Stomach (tissue), 4 donors: ENCODE measurements at regions not wholly inside any gene's neighbourhood (a gene's known extent, or its start where the extent isn't known, plus 50 kb on each side); places are given as distances from the start of the nearest gene placed in this dataset.

Source experiments
- CTCF ChIP-seq, 7 experiments: fragments of 450-650 bp in 4 of 7; fragments of 200-600 bp in 3 of 7; sonication (generic) in 3 of 7; IDR thresholded peaks; one replicate each; pipeline ENCODE4 v1.5.1; 2016 to 2019; ENCODE audit warnings: antibody characterized with exemption in 7 of 7, control low read depth in 2 of 7, mild to moderate bottlenecking in 1 of 7
- POLR2A ChIP-seq, 4 donors: fragments of 450-650 bp; IDR thresholded peaks; one replicate each; pipeline ENCODE4 v1.6.1; 2016; ENCODE audit warnings: antibody characterized with exemption in 4 of 4, control low read depth in 2 of 4, mild to moderate bottlenecking in 1 of 4, moderate library complexity in 1 of 4
- POLR2AphosphoS5 ChIP-seq, 3 donors: sonication (generic); formaldehyde crosslinking; IDR thresholded peaks; one replicate each; pipeline ENCODE4 v1.6.1; 2016; ENCODE audit warnings: antibody characterized with exemption in 3 of 3

DNA sequence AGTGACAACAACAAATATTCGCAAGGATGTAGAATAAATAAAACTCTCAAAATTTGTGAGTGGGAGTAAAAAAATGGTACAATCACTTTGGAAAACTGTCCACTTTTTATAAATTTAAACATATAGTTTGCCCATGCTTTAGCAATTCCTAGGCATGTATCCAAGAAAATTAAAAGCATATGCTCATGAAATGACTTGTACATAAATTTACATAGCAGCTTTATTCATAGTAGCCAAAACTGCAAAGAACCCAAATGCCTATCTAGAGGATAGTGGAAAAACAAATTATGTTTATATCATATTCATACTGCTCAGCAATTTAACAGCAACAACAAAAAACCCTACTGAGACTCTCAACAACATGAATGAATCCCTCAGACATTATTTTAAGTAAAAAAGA lies 363.6 kb upstream of the CCDC54 start:
- TF ChIP-seq POLR2A (IDR thresholded peaks at IDR 0.05), result no peak
- TF ChIP-seq CTCF (IDR thresholded peaks at IDR 0.05), result no peak
- TF ChIP-seq POLR2AphosphoS5 (IDR thresholded peaks at IDR 0.05), result no peak
